DND-41 (cell line): ENCODE measurements at regions not wholly inside any gene's neighbourhood (a gene's known extent, or its start where the extent isn't known, plus 50 kb on each side); places are given as distances from the start of the nearest gene placed in this dataset.

ENCODE experiments used
- ATAC-seq: fragments of 200-7000 bp; cut with Tn5 transposase; 3 replicates; pipeline ENCODE4 v1.9.1; 2021; ENCODE audit warnings: low read depth; ENCODE audit not compliant: insufficient read depth
- DNase-seq: peaks from one replicate; pipeline ENCODE4 v3.0.0-alpha.2; 2020
- H2AFZ ChIP-seq: 2 replicates; pipeline ENCODE4 v1.6.0; 2012; ENCODE audit warnings: low read depth, low read length
- H3K27ac ChIP-seq: 2 replicates; pipeline ENCODE4 v1.5.1; 2012; ENCODE audit warnings: low read length, inconsistent platforms
- H3K27me3 ChIP-seq: fragments of 200-600 bp; sonication (generic); 2 replicates; pipeline ENCODE4 v1.6.0; 2012; ENCODE audit warnings: low read length, mild to moderate bottlenecking, inconsistent platforms; ENCODE audit not compliant: insufficient read depth, poor library complexity
- H3K36me3 ChIP-seq: 2 replicates; pipeline ENCODE4 v1.5.1; 2012; ENCODE audit warnings: low read length, inconsistent platforms; ENCODE audit not compliant: insufficient read depth
- H3K4me1 ChIP-seq: 2 replicates; pipeline ENCODE4 v1.5.1; 2012; ENCODE audit warnings: mild to moderate bottlenecking, low read length; ENCODE audit not compliant: insufficient read depth
- H3K4me2 ChIP-seq: 2 replicates; pipeline ENCODE4 v1.6.0; 2012; ENCODE audit warnings: mild to moderate bottlenecking, moderate library complexity, low read length, inconsistent platforms; ENCODE audit not compliant: insufficient read depth
- H3K4me3 ChIP-seq, 2 experiments: fragments of 200-600 bp in 1 of 2; shearing (Covaris generic) in 1 of 2; 2 replicates each; pipeline ENCODE4 v1.5.1; 2012 to 2016; ENCODE audit warnings: inconsistent platforms in 2 of 2, low read length in 2 of 2, mild to moderate bottlenecking in 2 of 2, low read depth in 1 of 2, moderate library complexity in 1 of 2
- H3K79me2 ChIP-seq: 2 replicates; pipeline ENCODE4 v1.6.0; 2012; ENCODE audit warnings: low read length, inconsistent platforms; ENCODE audit not compliant: insufficient read depth
- H3K9ac ChIP-seq: 2 replicates; pipeline ENCODE4 v1.6.0; 2012; ENCODE audit warnings: low read depth, mild to moderate bottlenecking, inconsistent platforms, low read length, moderate library complexity
- H3K9me3 ChIP-seq: 2 replicates; pipeline ENCODE4 v1.5.1; 2012; ENCODE audit warnings: low read length, moderate library complexity, mild to moderate bottlenecking, inconsistent platforms; ENCODE audit not compliant: insufficient read depth, severe bottlenecking
- H4K20me1 ChIP-seq: 2 replicates; pipeline ENCODE4 v1.6.0; 2012; ENCODE audit warnings: low read length; ENCODE audit not compliant: insufficient read depth
- CTCF ChIP-seq: IDR thresholded peaks from 2 replicates; pipeline ENCODE4 v1.5.1; 2012; ENCODE audit warnings: borderline replicate concordance, low read length, moderate library complexity, mild to moderate bottlenecking; ENCODE audit not compliant: poor library complexity, severe bottlenecking; ENCODE audit errors: extremely low read depth
- EZH2 ChIP-seq: IDR thresholded peaks from 3 replicates; pipeline ENCODE4 v1.6.1; 2012; ENCODE audit warnings: borderline replicate concordance, low read depth, mild to moderate bottlenecking, moderate library complexity, low read length, inconsistent platforms; ENCODE audit not compliant: severe bottlenecking

- Histone ChIP-seq H4K20me1 (no peaks in the 10 kb centered on the region), H3K9ac (no peak overlapping the region), H3K4me2 (no peak overlapping the region), H3K4me1 (no peaks in the 10 kb centered on the region), H2AFZ (no peak overlapping the region), H3K36me3 (no peaks in the 10 kb centered on the region), H3K4me3 (no peak overlapping the region), H3K27ac (no peak overlapping the region), H3K27me3 (no peaks in the 10 kb centered on the region), H3K79me2 (no peaks in the 10 kb centered on the region), H3K9me3 (no peaks in the 10 kb centered on the region)
- DNase-seq (no peak), ATAC-seq (no peak)
- no peak for TF ChIP-seq CTCF
- no peak for TF ChIP-seq EZH2
Measured at GRCh38 chr5:89399548-89399947, 516.6 kb upstream of the MEF2C start.

GRCh38 chr5:89397096-89397495 lies 514.1 kb upstream of the MEF2C start:
- Histone ChIP-seq H3K27ac (no peak overlapping the region), H3K79me2 (no peaks in the 10 kb centered on the region), H3K4me1 (no peaks in the 10 kb centered on the region), H3K9ac (no peak overlapping the region), H3K27me3 (no peaks in the 10 kb centered on the region), H4K20me1 (no peaks in the 10 kb centered on the region), H3K9me3 (no peaks in the 10 kb centered on the region), H3K4me2 (no peak overlapping the region), H2AFZ (no peak overlapping the region), H3K36me3 (no peaks in the 10 kb centered on the region), H3K4me3 (no peak overlapping the region)
- no peak for TF ChIP-seq EZH2
- no peak for TF ChIP-seq CTCF
- ATAC-seq (no peak), DNase-seq (no peak)

DNA sequence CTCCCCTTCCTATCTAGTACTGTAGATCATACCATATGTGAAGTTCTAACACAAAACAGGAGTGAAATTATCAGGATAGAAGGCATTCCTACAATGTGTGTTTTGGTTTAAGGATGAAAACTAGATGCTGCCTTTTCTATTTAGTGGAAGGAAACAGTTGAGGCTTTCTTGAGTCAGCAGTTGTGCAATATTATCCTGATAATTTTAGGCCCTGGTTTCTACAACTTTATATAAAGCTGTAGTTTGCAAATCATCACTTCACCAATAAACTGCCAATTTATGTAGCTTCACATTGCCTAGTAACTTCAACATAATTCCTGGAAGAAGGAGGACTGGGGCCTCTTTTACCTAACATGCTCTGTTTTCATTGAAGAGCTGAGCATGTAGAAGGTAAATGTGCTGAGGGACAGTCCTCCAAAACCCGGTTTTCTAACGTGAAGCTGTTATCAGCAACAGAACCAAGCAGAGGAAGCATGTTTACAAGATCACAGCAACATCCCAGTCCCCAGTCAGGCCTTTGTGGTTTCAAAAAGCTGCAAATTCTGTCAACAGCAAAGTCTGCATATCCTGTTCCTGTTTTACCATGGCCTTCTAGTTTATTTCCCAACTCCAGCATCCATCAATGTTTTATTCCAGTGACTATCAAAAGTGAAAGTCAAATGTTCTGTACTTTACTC lies 513.4 kb upstream of the MEF2C start:
- no peak for ATAC-seq
- no peak overlapping the region for H3K4me3 ChIP-seq
- TF ChIP-seq EZH2 = no peak
- TF ChIP-seq CTCF = no peak
- no peak for DNase-seq
- H4K20me1 ChIP-seq = no peaks in the 10 kb centered on the region
- peak overlapping the region; percentile 4; the same call in 1 of the 2 replicates for H3K4me2 ChIP-seq
- no peaks in the 10 kb centered on the region for H3K27me3 ChIP-seq
- no peaks in the 10 kb centered on the region for H3K9me3 ChIP-seq
- no peak overlapping the region for H3K27ac ChIP-seq
- no peaks in the 10 kb centered on the region for H3K4me1 ChIP-seq
- no peaks in the 10 kb centered on the region for H3K79me2 ChIP-seq
- H3K36me3 ChIP-seq = no peaks in the 10 kb centered on the region
- no peak overlapping the region for H3K9ac ChIP-seq
- H2AFZ ChIP-seq = no peak overlapping the region
